OCI-LY7 (cell line): ENCODE measurements at regions not wholly inside any gene's neighbourhood (a gene's known extent, or its start where the extent isn't known, plus 50 kb on each side); places are given as distances from the start of the nearest gene placed in this dataset.

Experiments
- EZH2phosphoT487 ChIP-seq: fragments of 200-600 bp; sonication (generic); IDR thresholded peaks from 2 replicates; pipeline ENCODE4 v1.6.1; 2018; ENCODE audit warnings: low read depth, borderline replicate concordance, mild to moderate bottlenecking, mixed run types, antibody characterized with exemption, low read length, moderate library complexity, mixed read lengths
- TF ChIP-seq, protein P1 (sequence below): fragments of 200-600 bp; sonication (generic); conservative IDR thresholded peaks from 2 replicates; pipeline ENCODE4 v1.5.1; 2014; ENCODE audit warnings: mild to moderate bottlenecking, antibody characterized with exemption, low read length, moderate library complexity, mixed read lengths

DNA sequence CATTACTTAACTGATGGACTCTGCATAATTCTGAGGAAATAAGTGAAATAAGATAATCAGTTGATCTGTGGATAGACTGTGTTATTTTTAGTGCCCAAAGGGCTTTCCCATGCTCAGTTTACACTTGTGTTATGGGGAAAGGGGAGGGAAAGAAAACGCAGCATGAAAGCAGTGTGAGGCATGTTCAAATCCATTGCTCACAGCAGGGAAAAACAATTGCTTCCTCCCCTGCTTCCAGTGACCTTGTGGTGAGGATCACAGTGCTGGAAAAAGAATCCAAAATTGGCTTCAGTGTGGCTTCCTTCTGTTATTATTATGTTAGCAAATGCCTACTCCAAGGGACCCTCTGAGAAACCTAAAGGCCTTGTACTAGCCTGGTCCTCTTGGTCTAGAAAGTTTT, 285.1 kb upstream of the CDIN1 start:
- TF ChIP-seq, protein P1, sequence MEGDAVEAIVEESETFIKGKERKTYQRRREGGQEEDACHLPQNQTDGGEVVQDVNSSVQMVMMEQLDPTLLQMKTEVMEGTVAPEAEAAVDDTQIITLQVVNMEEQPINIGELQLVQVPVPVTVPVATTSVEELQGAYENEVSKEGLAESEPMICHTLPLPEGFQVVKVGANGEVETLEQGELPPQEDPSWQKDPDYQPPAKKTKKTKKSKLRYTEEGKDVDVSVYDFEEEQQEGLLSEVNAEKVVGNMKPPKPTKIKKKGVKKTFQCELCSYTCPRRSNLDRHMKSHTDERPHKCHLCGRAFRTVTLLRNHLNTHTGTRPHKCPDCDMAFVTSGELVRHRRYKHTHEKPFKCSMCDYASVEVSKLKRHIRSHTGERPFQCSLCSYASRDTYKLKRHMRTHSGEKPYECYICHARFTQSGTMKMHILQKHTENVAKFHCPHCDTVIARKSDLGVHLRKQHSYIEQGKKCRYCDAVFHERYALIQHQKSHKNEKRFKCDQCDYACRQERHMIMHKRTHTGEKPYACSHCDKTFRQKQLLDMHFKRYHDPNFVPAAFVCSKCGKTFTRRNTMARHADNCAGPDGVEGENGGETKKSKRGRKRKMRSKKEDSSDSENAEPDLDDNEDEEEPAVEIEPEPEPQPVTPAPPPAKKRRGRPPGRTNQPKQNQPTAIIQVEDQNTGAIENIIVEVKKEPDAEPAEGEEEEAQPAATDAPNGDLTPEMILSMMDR = no peak
- TF ChIP-seq EZH2phosphoT487 = no peak
